ENCODE measurements at regions not wholly inside any gene's neighbourhood (a gene's known extent, or its start where the extent isn't known, plus 50 kb on each side); places are given as distances from the start of the nearest gene placed in this dataset.

GRCh38 chr1:224505454-224506093 is 71.0 kb upstream of the WDR26 start:
- no peak for DNase-seq

GRCh38 chr1:224506141-224506814 is 71.7 kb upstream of the WDR26 start:
- no peak for DNase-seq

GRCh38 chr1:224507771-224508523 is 73.3 kb upstream of the WDR26 start:
- no peak for DNase-seq

GRCh38 chr1:224509907-224510306 is 75.3 kb upstream of the WDR26 start:
- DNase-seq = no peak

GRCh38 chr1:224510880-224511645 is 76.5 kb upstream of the WDR26 start:
- no peak for DNase-seq

- DNase-seq = no peak
Observed at GRCh38 chr1:224512600-224513151, 78.1 kb upstream of the WDR26 start.

- DNase-seq = no peak
Observed at GRCh38 chr1:224513383-224513782, 78.8 kb upstream of the WDR26 start.

GRCh38 chr1:224513787-224514209 is 79.2 kb upstream of the WDR26 start:
- DNase-seq = peak; percentile 26

GRCh38 chr1:224517171-224517570 is 82.6 kb upstream of the WDR26 start:
- no peak for DNase-seq

- no peak for DNase-seq
Observed at GRCh38 chr1:224518528-224518927, 83.9 kb upstream of the WDR26 start.

GRCh38 chr1:224519874-224520273 is 85.3 kb upstream of the WDR26 start:
- DNase-seq = no peak

GRCh38 chr1:224520808-224521207 is 86.2 kb upstream of the WDR26 start:
- no peak for DNase-seq

- no peak for DNase-seq
Observed at GRCh38 chr1:224521904-224522734, 87.5 kb upstream of the WDR26 start.

- DNase-seq = no peak
Observed at GRCh38 chr1:224523676-224524075, 89.1 kb upstream of the WDR26 start.

- no peak for DNase-seq
Observed at GRCh38 chr1:224524679-224525078, 90.1 kb upstream of the WDR26 start.

GRCh38 chr1:224525411-224526040 is 90.6 kb upstream of the CNIH3 start:
- no peak for DNase-seq

- no peak for DNase-seq
Observed at GRCh38 chr1:224526771-224527170, 89.3 kb upstream of the CNIH3 start.

- DNase-seq = no peak
Observed at GRCh38 chr1:224528900-224529299, 87.2 kb upstream of the CNIH3 start.

- DNase-seq = no peak
Observed at GRCh38 chr1:224529844-224530243, 86.3 kb upstream of the CNIH3 start.

GRCh38 chr1:224533517-224533916 is 82.6 kb upstream of the CNIH3 start:
- no peak for DNase-seq

GRCh38 chr1:224534731-224535130 is 81.4 kb upstream of the CNIH3 start:
- DNase-seq = no peak

GRCh38 chr1:224535641-224536040 is 80.5 kb upstream of the CNIH3 start:
- DNase-seq = no peak

Data from NCI-H1417 treated with DMSO at 0.1 percent for 48 hours (cell line).